ENCODE measurements at regions not wholly inside any gene's neighbourhood (a gene's known extent, or its start where the extent isn't known, plus 50 kb on each side); places are given as distances from the start of the nearest gene placed in this dataset.

DNA sequence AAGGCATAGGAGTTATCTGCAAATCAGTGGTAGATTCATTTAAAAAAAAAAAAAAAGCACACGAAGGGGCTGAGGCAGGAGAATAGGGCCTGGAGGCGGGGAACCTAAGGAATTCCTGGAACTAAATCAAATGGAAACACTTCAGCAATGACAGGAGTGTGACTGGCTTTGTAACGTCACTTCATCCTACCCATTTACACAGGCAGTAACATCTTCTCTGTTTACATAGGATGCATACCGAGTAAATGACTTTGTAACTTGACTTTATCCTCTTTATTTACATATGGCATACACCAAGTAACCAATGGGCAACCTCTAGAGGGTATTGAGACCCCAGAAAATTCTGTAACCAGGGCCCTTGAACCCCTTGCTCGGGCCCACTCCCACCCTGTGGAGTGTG is 56.4 kb upstream of the IYD start:
- H3K36me3 ChIP-seq (ENCODE audit: low read depth), result no peaks in the 10 kb centered on the region
- H3K27me3 ChIP-seq (ENCODE audit: insufficient read depth, poor library complexity, severe bottlenecking), result no peaks in the 10 kb centered on the region
- no peak overlapping the region for H3K4me3 ChIP-seq (ENCODE audit: severe bottlenecking)
- no peaks in the 10 kb centered on the region for H3K9me3 ChIP-seq (ENCODE audit: severe bottlenecking)
- H3K27ac ChIP-seq (ENCODE audit: poor library complexity, severe bottlenecking), result no peak overlapping the region
- DNase-seq (ENCODE audit: low spot score) (no peak), ATAC-seq (ENCODE audit: low read depth) (no peak)
- TF ChIP-seq, protein P1, sequence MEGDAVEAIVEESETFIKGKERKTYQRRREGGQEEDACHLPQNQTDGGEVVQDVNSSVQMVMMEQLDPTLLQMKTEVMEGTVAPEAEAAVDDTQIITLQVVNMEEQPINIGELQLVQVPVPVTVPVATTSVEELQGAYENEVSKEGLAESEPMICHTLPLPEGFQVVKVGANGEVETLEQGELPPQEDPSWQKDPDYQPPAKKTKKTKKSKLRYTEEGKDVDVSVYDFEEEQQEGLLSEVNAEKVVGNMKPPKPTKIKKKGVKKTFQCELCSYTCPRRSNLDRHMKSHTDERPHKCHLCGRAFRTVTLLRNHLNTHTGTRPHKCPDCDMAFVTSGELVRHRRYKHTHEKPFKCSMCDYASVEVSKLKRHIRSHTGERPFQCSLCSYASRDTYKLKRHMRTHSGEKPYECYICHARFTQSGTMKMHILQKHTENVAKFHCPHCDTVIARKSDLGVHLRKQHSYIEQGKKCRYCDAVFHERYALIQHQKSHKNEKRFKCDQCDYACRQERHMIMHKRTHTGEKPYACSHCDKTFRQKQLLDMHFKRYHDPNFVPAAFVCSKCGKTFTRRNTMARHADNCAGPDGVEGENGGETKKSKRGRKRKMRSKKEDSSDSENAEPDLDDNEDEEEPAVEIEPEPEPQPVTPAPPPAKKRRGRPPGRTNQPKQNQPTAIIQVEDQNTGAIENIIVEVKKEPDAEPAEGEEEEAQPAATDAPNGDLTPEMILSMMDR (IDR thresholded peaks at IDR 0.05; ENCODE audit: poor library complexity, severe bottlenecking), result no peak
- no peaks in the 10 kb centered on the region for H3K4me1 ChIP-seq (ENCODE audit: insufficient read depth, poor library complexity, severe bottlenecking)

DNA sequence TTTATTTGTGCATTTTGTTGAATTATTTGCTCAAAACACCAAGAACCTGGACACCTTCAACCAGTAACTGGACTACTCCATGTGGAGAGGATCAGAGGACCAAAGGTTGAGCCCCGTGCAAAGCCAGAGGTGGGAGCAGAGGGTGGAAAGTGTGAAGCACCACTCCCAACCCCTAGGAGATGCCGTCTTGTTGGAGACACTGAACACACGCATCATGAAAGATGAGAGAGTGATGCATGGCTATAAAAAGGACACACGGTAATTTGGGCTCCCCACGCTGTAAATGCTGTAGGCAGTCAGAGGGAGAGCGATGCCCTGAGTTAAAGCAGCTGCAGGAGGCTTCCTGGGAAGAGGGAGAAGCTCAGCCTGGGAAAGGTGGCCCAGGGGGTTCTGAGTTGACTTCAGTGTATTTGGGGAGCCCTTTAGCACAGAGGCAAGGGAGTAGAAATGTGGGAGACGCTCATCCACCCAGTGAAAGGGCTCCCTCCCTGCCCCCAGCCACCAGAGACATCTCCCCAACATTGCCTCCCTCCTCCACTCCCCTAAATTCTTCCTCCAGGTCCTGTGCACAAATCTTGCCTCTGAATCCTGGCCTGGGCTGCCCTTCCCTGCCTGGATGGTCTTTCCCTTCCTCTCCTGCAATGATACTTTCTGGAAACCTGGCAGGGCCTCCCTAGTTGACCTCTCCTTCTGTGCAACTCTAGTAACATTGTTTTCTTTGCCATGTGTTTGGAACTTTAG is 55.8 kb upstream of the IYD start:
- H3K9me3 ChIP-seq (ENCODE audit: severe bottlenecking), result no peaks in the 10 kb centered on the region
- H3K4me3 ChIP-seq (ENCODE audit: severe bottlenecking), result no peak overlapping the region
- no peaks in the 10 kb centered on the region for H3K4me1 ChIP-seq (ENCODE audit: insufficient read depth, poor library complexity, severe bottlenecking)
- H3K27ac ChIP-seq (ENCODE audit: poor library complexity, severe bottlenecking), result no peak overlapping the region
- no peaks in the 10 kb centered on the region for H3K27me3 ChIP-seq (ENCODE audit: insufficient read depth, poor library complexity, severe bottlenecking)
- TF ChIP-seq, protein P1 (IDR thresholded peaks at IDR 0.05; ENCODE audit: poor library complexity, severe bottlenecking), result no peak
- H3K36me3 ChIP-seq (ENCODE audit: low read depth), result no peaks in the 10 kb centered on the region
- no peak for ATAC-seq (ENCODE audit: low read depth)
- DNase-seq (ENCODE audit: low spot score), result no peak

DNA sequence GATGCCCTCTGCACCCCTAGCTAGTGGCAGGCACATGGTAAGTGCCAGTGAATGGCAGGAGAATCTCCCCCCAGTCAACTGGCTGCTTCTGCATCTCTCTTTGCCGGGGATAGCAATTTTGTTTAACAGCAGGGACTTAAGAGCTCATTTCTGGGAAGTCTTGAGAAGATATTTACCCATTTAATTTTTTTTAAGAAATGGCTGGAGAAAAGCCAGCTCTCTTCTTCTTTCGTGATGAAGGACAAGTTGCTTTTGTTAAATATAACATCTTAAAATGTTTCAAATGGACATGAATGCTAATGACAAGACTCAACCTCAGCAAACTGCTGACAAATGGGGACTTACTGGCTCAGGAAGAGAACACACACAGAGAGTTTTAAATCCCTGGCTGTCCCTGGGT is 55.0 kb upstream of the IYD start:
- no peak overlapping the region for H3K27ac ChIP-seq (ENCODE audit: poor library complexity, severe bottlenecking)
- no peaks in the 10 kb centered on the region for H3K9me3 ChIP-seq (ENCODE audit: severe bottlenecking)
- no peak overlapping the region for H3K4me3 ChIP-seq (ENCODE audit: severe bottlenecking)
- no peak for ATAC-seq (ENCODE audit: low read depth)
- no peak for DNase-seq (ENCODE audit: low spot score)
- H3K4me1 ChIP-seq (ENCODE audit: insufficient read depth, poor library complexity, severe bottlenecking), result no peaks in the 10 kb centered on the region
- TF ChIP-seq, protein P1 (IDR thresholded peaks at IDR 0.05; ENCODE audit: poor library complexity, severe bottlenecking), result no peak
- H3K36me3 ChIP-seq (ENCODE audit: low read depth), result no peaks in the 10 kb centered on the region
- H3K27me3 ChIP-seq (ENCODE audit: insufficient read depth, poor library complexity, severe bottlenecking), result no peaks in the 10 kb centered on the region

DNA sequence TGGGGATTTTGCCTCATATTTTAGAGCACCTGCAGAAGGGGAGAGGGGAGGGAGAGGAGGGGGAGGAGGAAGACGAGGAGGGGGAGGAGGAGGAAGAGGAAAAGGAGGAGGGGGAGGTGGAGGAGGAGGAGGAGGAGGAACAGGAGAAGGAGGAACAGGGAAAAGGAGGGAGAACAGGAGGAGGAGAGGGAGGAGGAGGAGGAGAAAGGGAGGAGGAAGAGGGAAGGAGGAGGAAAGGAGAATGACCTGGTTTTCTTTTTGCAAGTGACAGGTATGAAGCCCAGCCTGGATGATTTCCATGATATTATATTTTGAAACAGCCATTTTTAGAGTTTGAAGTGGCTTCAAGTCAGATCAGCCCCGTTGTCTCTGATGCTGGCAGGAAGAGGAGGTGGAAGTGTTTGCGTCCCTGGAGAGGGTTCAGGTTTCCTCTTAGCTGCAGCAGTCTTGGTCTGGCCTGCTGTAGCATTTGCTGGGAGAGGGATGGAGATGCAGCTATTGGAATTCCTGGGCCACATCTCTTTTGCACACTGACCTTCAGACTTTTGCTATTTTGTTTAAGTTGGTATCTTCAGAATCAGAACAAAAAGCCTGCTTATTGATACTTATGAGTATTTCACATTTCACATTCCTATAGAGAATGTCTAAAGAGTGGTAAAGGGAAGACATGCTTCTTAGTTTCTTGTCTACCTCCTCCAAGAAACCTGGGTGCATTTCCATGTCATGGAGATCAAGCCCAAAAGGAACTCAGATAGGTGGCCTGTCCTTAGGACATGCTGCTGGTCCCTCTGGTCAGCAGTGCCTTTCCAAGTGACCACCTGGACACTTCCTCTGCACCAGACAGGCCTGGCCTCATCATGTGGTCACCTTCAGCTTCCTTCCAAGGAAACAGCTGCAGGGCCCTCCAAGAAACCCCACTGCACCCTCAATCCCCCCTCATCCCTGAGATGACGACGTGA is 54.3 kb upstream of the IYD start:
- H3K4me1 ChIP-seq (ENCODE audit: insufficient read depth, poor library complexity, severe bottlenecking), result no peaks in the 10 kb centered on the region
- H3K36me3 ChIP-seq (ENCODE audit: low read depth), result no peaks in the 10 kb centered on the region
- DNase-seq (ENCODE audit: low spot score) (no peak), ATAC-seq (ENCODE audit: low read depth) (no peak)
- no peaks in the 10 kb centered on the region for H3K9me3 ChIP-seq (ENCODE audit: severe bottlenecking)
- TF ChIP-seq, protein P1 (IDR thresholded peaks at IDR 0.05; ENCODE audit: poor library complexity, severe bottlenecking), result no peak
- no peak overlapping the region for H3K27ac ChIP-seq (ENCODE audit: poor library complexity, severe bottlenecking)
- H3K27me3 ChIP-seq (ENCODE audit: insufficient read depth, poor library complexity, severe bottlenecking), result no peaks in the 10 kb centered on the region
- no peak overlapping the region for H3K4me3 ChIP-seq (ENCODE audit: severe bottlenecking)

Measured in RWPE2 (cell line).